Stimulated activated CD8-positive, alpha-beta memory T cell treated with anti-CD3 and anti-CD28 coated beads, Interleukin-12 subunit alpha, Interleukin-12 subunit beta, amount 100 ng/mL, for 24 hours (primary cell): ENCODE measurements at regions not wholly inside any gene's neighbourhood (a gene's known extent, or its start where the extent isn't known, plus 50 kb on each side); places are given as distances from the start of the nearest gene placed in this dataset.

ENCODE experiments used
- DNase-seq: peaks from one replicate; pipeline ENCODE4 v3.0.0-alpha.2; 2020; ENCODE audit errors: extremely low read depth

GRCh38 chr14:49999146-49999761, 106.4 kb downstream of the ARF6 start:
- peak; percentile 57 for DNase-seq

DNA sequence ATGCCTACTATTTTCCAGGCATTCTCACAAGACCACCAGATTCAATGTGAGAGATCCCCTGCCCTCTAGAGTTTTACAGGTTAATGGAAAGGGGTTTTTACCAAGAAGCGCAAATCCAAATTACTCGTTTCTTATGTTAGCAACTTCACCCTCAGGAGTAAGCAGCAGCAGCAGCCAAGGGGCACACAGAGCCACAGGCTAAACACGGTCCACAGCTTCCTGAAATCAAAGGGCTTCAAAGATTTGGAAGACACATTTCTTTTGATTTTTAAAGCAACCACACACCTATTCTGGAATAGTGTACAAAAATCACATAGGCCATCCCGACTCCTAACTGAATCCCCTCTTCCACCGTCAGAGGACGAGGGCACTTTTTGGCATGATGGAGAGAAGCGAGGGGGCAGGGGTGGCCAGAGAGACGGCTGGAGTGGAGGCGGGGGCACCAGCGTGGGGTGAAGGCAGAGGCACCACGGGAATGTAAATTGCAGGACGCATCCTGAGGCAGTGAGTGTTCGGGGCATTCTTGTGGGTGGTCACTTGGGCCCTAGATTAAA, 107.0 kb downstream of the ARF6 start:
- DNase-seq, result no peak

- DNase-seq, result peak; percentile 61
Measured at GRCh38 chr14:50000380-50001150, 107.7 kb downstream of the ARF6 start.

GRCh38 chr14:50001151-50001998, 108.5 kb downstream of the ARF6 start:
- DNase-seq, result no peak

- DNase-seq, result no peak
Measured at GRCh38 chr14:50001999-50002925, 109.4 kb downstream of the ARF6 start.

- no peak for DNase-seq
Measured at GRCh38 chr14:50002926-50003212, 110.0 kb downstream of the ARF6 start.

GRCh38 chr14:50003213-50004021, 110.5 kb downstream of the ARF6 start:
- peak; percentile 54 for DNase-seq

DNA sequence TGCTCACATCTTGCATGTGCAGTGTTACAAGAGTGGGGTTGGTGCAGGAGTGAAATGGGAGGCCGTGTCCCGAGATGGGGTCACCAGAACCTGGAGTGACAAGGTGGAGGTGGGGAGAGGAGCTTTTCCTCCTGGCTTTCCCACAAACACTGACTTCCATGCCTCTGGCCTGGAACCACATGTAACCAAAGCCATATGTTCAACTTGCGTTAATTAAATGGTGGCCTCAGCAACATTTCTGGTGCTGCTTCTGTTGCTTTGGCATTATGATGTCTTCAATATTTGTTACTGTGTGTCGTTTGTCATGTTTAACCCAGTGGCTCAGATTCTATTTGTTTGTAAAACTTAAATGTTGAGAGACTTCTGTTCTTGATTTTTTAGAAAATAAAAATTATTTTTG, 110.2 kb downstream of the VCPKMT start:
- DNase-seq, result no peak

- DNase-seq, result no peak
Measured at GRCh38 chr14:50007123-50007903, 109.1 kb downstream of the VCPKMT start.

GRCh38 chr14:50008562-50008961, 107.8 kb downstream of the VCPKMT start:
- DNase-seq, result no peak

DNA sequence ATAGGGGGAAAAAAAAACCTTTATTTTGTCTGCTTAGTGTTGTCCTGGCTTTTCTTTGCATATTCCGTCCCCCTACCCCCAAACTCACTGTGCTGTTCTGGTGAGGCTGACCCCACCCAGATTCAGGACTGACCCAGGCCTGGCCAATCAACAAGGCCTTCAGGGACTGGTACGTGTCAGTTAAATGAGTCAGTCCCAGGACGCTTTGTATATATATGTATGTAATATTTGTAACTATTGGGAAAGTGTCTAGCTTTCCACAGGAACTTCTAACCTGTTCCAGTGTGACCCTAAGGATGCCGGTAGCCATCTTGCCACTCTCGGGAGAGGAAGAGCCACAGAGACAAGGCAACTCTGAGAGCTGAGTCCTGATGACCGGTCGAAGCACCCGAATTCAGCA, 107.4 kb downstream of the VCPKMT start:
- no peak for DNase-seq

DNA sequence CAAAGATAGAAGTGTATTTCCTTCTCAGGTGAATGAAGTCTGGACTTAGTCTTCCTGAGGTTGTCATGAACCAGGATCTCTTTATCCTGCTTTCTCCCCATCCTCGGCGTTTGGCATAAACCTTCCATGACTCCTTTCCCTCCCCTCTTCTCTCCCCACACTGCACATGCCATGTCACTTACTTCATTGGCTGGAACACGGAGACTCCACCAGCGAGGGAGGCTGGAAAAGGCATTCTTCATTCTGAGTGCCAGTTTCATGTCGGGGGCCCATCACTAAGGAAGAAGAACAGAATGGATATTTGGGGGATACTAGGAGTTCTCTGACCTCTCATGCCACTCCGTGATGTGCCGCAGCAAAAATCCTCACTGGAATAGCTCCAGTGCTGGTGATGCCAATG, 105.6 kb downstream of the VCPKMT start:
- DNase-seq, result no peak

DNA sequence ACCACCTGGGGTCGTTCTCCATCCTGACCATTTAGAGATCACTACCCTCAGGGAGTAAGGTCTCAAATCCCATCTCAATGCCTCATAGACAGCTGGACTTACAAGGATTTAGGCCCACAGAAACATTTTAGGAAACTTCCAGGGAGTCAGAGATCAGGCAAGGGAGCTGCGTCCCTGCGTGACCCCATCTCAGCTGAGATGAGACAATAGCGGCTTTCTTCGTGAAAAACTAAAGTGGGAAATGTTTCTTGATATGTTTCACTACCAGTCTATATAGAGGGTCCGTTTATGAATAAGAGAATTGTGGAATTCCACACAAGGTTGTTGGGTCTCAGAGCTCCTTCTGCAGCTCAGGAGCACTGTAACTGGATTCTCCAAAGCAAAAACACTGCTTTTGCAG, 105.1 kb downstream of the VCPKMT start:
- no peak for DNase-seq

- no peak for DNase-seq
Measured at GRCh38 chr14:50012644-50013043, 103.7 kb downstream of the VCPKMT start.

GRCh38 chr14:50013198-50013918, 103.0 kb downstream of the VCPKMT start:
- DNase-seq, result no peak

- no peak for DNase-seq
Measured at GRCh38 chr14:50013934-50014333, 102.4 kb downstream of the VCPKMT start.

DNA sequence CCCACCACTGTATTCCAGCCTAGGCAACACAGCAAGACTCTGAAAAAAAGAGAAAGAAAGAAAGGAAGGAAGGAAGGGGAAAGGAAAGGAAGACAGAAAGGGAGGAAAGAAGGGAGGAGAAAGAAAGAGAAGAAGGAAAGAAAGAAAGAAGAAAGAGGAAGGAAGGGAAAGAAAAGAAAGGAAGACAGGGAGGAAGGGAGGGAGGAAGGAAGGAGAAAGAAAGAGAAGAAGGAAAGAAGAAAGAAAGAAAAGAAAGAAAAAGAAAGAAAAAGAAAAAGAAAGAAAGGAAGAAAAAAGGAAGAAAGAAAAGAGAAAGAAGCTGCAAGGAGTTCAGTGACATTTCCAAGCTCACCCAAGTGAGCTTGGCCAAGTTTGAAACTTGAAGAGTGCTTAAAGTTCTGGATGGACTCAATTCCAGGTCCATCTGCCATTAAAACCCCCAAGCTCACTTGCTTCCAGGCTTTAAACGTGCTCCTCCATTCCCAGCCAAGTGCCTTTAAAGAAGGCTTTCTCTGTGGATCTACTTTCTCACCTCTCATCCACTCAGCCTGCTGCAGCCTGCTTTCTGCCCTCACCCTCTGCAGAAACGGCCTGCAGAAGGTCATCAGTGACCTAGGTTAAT, 101.5 kb downstream of the VCPKMT start:
- DNase-seq, result no peak

DNA sequence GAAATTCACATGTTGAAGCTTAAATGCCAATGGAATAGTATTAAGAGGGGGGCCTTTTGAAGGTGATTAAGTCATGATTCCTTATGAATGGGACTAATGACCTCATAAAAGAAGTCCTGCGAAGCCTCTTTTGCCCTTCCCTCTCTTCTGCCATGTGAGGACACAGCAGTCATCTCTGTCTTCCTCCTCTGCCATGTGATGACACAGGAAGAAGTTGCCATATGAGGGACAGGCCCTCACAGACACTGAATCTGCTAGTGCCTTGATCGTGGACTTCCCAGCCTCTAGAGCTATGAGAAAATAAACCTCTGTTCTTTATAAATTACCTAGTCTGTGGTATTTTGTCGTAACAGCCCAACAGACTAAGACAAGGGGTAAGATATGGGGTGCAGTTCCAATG, 100.7 kb downstream of the VCPKMT start:
- DNase-seq, result no peak
